ENCODE measurements at regions not wholly inside any gene's neighbourhood (a gene's known extent, or its start where the extent isn't known, plus 50 kb on each side); places are given as distances from the start of the nearest gene placed in this dataset.

DNA sequence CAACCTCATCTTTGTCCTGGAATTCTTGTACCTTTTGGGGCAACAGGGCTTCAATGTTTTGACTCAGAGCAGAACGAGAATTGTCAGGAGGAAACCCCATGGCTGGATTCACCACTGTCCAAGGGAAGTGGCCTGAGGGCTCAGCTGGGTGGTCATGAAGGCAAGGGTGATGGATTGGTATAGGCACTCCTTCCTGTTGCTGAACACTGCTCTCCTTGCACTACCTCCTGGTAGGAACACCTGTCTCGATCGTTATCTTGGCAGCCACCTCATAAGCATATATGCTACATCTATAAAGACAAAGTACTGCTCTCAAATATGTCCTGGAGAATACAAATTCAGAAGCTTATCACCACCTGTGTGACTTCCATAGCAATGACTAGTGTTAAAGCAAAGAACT is 79.8 kb downstream of the CCNG2 start:
- no peaks in the 10 kb centered on the region for H3K79me2 ChIP-seq (replicated peaks; ENCODE audit: insufficient read depth, low read length)
- H3F3A ChIP-seq (ENCODE audit: insufficient read depth, low read length, poor library complexity, severe bottlenecking), result no peaks in the 10 kb centered on the region
- H3K27ac ChIP-seq (ENCODE audit: low read length), result no peak overlapping the region
- H2AFZ ChIP-seq (ENCODE audit: low read depth, low read length), result no peak overlapping the region
- H3K9me3 ChIP-seq (ENCODE audit: low read length), result no peaks in the 10 kb centered on the region
- H3K9me2 ChIP-seq (ENCODE audit: insufficient read depth, low read length), result no peaks in the 10 kb centered on the region
- no peaks in the 10 kb centered on the region for H3K27me3 ChIP-seq (ENCODE audit: insufficient read depth, low read depth, low read length)
- no peak overlapping the region for H3K4me2 ChIP-seq (ENCODE audit: low read length)
- no peak overlapping the region for H3K4me3 ChIP-seq (ENCODE audit: low read length)
- H3K9ac ChIP-seq (ENCODE audit: low read length), result no peak overlapping the region
- H4K20me1 ChIP-seq (ENCODE audit: insufficient read depth), result no peaks in the 10 kb centered on the region
- no peaks in the 10 kb centered on the region for H3K36me3 ChIP-seq (ENCODE audit: insufficient read depth, low read length)
- no peak for TF ChIP-seq EP300 (conservative IDR thresholded peaks at IDR 0.05; ENCODE audit: poor library complexity, severe bottlenecking)
- TF ChIP-seq EZH2 (IDR thresholded peaks at IDR 0.05; ENCODE audit: borderline replicate concordance, insufficient read depth, low read length, poor library complexity, severe bottlenecking), result no peak
- no peak for TF ChIP-seq TAF1 (IDR thresholded peaks at IDR 0.05; ENCODE audit: low read depth)
- TF ChIP-seq RAD21 (conservative IDR thresholded peaks at IDR 0.05), result no peak
- no peak for TF ChIP-seq MXI1 (conservative IDR thresholded peaks at IDR 0.05; ENCODE audit: poor library complexity, severe bottlenecking)
- TF ChIP-seq POLR2AphosphoS5 (IDR thresholded peaks at IDR 0.05), result no peak

DNA sequence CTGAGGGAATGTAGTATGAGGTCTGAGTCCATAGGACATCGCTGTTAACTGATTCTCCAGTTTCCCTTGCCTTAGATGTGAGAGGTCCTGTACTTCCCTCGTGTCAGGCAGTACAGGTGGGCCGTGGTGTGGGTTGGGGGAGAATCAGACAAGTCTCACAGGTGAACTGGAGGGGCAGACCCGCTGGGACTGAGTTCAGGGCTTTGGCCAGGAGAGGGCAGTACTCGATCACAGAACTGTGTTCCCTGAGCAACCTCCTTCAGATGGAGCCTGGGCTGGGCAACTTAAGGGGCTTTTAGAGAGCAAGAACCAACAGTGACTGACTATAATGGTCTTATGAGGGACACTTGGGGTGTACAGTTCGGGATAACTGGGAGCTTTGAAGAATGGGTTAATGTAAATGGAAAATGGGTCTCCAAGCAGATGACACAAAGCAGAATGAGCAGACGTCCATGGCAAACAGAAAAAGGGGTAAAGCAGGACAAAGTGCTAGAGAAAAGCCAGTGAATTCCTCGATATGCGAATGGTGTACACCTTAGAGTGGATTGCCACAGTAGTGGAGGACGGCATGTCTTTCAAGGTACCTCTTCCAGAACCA is 83.6 kb downstream of the CCNG2 start:
- Histone ChIP-seq H2AFZ (ENCODE audit: low read depth, low read length) (no peak overlapping the region), H3K4me3 (ENCODE audit: low read length) (no peak overlapping the region), H4K20me1 (ENCODE audit: insufficient read depth) (no peaks in the 10 kb centered on the region), H3F3A (ENCODE audit: insufficient read depth, low read length, poor library complexity, severe bottlenecking) (no peaks in the 10 kb centered on the region), H3K27ac (ENCODE audit: low read length) (no peak overlapping the region), H3K9me3 (ENCODE audit: low read length) (no peaks in the 10 kb centered on the region), H3K79me2 (replicated peaks; ENCODE audit: insufficient read depth, low read length) (no peaks in the 10 kb centered on the region), H3K36me3 (ENCODE audit: insufficient read depth, low read length) (no peaks in the 10 kb centered on the region), H3K9ac (ENCODE audit: low read length) (no peak overlapping the region), H3K9me2 (ENCODE audit: insufficient read depth, low read length) (no peaks in the 10 kb centered on the region), H3K27me3 (ENCODE audit: insufficient read depth, low read depth, low read length) (no peaks in the 10 kb centered on the region), H3K4me2 (ENCODE audit: low read length) (no peak overlapping the region)
- TF ChIP-seq, protein P1, sequence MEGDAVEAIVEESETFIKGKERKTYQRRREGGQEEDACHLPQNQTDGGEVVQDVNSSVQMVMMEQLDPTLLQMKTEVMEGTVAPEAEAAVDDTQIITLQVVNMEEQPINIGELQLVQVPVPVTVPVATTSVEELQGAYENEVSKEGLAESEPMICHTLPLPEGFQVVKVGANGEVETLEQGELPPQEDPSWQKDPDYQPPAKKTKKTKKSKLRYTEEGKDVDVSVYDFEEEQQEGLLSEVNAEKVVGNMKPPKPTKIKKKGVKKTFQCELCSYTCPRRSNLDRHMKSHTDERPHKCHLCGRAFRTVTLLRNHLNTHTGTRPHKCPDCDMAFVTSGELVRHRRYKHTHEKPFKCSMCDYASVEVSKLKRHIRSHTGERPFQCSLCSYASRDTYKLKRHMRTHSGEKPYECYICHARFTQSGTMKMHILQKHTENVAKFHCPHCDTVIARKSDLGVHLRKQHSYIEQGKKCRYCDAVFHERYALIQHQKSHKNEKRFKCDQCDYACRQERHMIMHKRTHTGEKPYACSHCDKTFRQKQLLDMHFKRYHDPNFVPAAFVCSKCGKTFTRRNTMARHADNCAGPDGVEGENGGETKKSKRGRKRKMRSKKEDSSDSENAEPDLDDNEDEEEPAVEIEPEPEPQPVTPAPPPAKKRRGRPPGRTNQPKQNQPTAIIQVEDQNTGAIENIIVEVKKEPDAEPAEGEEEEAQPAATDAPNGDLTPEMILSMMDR (IDR thresholded peaks at IDR 0.05; ENCODE audit: poor library complexity, severe bottlenecking), result peak; percentile 83
- TF ChIP-seq TAF1 (IDR thresholded peaks at IDR 0.05; ENCODE audit: low read depth), result no peak
- TF ChIP-seq RAD21 (conservative IDR thresholded peaks at IDR 0.05), result peak; percentile 81
- no peak for TF ChIP-seq EZH2 (IDR thresholded peaks at IDR 0.05; ENCODE audit: borderline replicate concordance, insufficient read depth, low read length, poor library complexity, severe bottlenecking)
- TF ChIP-seq SMC3 (conservative IDR thresholded peaks at IDR 0.05; ENCODE audit: poor library complexity), result peak; percentile 82

DNA sequence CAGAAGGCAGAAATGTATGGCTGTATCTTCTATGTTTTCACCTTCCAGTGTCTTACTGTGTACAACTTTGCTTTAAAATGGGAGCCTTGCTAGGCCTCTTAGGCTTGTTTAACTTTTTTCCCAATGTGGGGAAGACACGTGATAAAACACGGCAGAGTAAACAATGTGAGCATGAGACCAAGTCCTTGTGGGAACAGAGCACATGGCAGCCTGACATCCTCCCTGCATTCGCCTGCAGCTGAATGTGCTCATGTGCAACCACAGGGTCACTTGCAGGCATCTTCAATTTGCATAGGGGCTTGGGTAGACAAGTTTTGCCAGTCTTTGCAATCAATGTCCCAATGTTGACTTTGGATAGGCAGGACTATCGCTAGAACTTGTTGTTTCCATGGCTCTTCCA is 91.8 kb downstream of the CCNG2 start:
- Histone ChIP-seq H3K36me3 (ENCODE audit: insufficient read depth, low read length) (no peaks in the 10 kb centered on the region), H3K27ac (ENCODE audit: low read length) (no peak overlapping the region), H3K4me2 (ENCODE audit: low read length) (no peak overlapping the region), H4K20me1 (ENCODE audit: insufficient read depth) (no peaks in the 10 kb centered on the region), H3K9me2 (ENCODE audit: insufficient read depth, low read length) (no peaks in the 10 kb centered on the region), H3F3A (ENCODE audit: insufficient read depth, low read length, poor library complexity, severe bottlenecking) (no peaks in the 10 kb centered on the region), H3K27me3 (ENCODE audit: insufficient read depth, low read depth, low read length) (no peaks in the 10 kb centered on the region), H3K9me3 (ENCODE audit: low read length) (no peaks in the 10 kb centered on the region), H3K79me2 (replicated peaks; ENCODE audit: insufficient read depth, low read length) (no peaks in the 10 kb centered on the region), H3K4me3 (ENCODE audit: low read length) (no peak overlapping the region), H3K9ac (ENCODE audit: low read length) (no peak overlapping the region), H2AFZ (ENCODE audit: low read depth, low read length) (no peak overlapping the region)
- TF ChIP-seq EP300 (conservative IDR thresholded peaks at IDR 0.05; ENCODE audit: poor library complexity, severe bottlenecking) (no peak), EZH2 (IDR thresholded peaks at IDR 0.05; ENCODE audit: borderline replicate concordance, insufficient read depth, low read length, poor library complexity, severe bottlenecking) (no peak), RAD21 (conservative IDR thresholded peaks at IDR 0.05) (no peak), MXI1 (conservative IDR thresholded peaks at IDR 0.05; ENCODE audit: poor library complexity, severe bottlenecking) (no peak), POLR2AphosphoS5 (IDR thresholded peaks at IDR 0.05) (no peak), TAF1 (IDR thresholded peaks at IDR 0.05; ENCODE audit: low read depth) (no peak), SMC3 (conservative IDR thresholded peaks at IDR 0.05; ENCODE audit: poor library complexity) (no peak)
- TF ChIP-seq, protein P1 (IDR thresholded peaks at IDR 0.05; ENCODE audit: poor library complexity, severe bottlenecking), result no peak
- TF ChIP-seq, protein P2, sequence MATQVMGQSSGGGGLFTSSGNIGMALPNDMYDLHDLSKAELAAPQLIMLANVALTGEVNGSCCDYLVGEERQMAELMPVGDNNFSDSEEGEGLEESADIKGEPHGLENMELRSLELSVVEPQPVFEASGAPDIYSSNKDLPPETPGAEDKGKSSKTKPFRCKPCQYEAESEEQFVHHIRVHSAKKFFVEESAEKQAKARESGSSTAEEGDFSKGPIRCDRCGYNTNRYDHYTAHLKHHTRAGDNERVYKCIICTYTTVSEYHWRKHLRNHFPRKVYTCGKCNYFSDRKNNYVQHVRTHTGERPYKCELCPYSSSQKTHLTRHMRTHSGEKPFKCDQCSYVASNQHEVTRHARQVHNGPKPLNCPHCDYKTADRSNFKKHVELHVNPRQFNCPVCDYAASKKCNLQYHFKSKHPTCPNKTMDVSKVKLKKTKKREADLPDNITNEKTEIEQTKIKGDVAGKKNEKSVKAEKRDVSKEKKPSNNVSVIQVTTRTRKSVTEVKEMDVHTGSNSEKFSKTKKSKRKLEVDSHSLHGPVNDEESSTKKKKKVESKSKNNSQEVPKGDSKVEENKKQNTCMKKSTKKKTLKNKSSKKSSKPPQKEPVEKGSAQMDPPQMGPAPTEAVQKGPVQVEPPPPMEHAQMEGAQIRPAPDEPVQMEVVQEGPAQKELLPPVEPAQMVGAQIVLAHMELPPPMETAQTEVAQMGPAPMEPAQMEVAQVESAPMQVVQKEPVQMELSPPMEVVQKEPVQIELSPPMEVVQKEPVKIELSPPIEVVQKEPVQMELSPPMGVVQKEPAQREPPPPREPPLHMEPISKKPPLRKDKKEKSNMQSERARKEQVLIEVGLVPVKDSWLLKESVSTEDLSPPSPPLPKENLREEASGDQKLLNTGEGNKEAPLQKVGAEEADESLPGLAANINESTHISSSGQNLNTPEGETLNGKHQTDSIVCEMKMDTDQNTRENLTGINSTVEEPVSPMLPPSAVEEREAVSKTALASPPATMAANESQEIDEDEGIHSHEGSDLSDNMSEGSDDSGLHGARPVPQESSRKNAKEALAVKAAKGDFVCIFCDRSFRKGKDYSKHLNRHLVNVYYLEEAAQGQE (IDR thresholded peaks at IDR 0.05; ENCODE audit: borderline replicate concordance), result no peak

Measured in neural cell (in vitro differentiated cells).